Vagina (tissue), 2 donors: ENCODE measurements at regions not wholly inside any gene's neighbourhood (a gene's known extent, or its start where the extent isn't known, plus 50 kb on each side); places are given as distances from the start of the nearest gene placed in this dataset.
"Not testable (repeated sequence)": the region's sequence is repeated elsewhere in the genome, so short reads cannot be mapped to it uniquely, and the experiment has no call there.

Experiments used
- POLR2A ChIP-seq, 2 donors: fragments of 450-650 bp; IDR thresholded peaks; one replicate each; pipeline ENCODE4 v1.6.1; 2017; ENCODE audit warnings: antibody characterized with exemption in 2 of 2, mild to moderate bottlenecking in 2 of 2, moderate library complexity in 2 of 2
- POLR2AphosphoS5 ChIP-seq, 2 donors: sonication (generic); formaldehyde crosslinking; IDR thresholded peaks; one replicate each; pipeline ENCODE4 v1.9.0; 2017; ENCODE audit warnings: antibody characterized with exemption in 2 of 2, mild to moderate bottlenecking in 2 of 2, low read depth in 1 of 2; ENCODE audit not compliant: insufficient read depth in 1 of 2
- TF ChIP-seq, protein P1 (sequence below), 3 experiments: fragments of 450-650 bp in 2 of 3; fragments of 200-600 bp in 1 of 3; sonication (generic) in 1 of 3; IDR thresholded peaks; one replicate each; pipeline ENCODE4 v1.5.1; 2017 to 2019; ENCODE audit warnings: antibody characterized with exemption in 3 of 3, mild to moderate bottlenecking in 2 of 3, moderate library complexity in 2 of 3

DNA sequence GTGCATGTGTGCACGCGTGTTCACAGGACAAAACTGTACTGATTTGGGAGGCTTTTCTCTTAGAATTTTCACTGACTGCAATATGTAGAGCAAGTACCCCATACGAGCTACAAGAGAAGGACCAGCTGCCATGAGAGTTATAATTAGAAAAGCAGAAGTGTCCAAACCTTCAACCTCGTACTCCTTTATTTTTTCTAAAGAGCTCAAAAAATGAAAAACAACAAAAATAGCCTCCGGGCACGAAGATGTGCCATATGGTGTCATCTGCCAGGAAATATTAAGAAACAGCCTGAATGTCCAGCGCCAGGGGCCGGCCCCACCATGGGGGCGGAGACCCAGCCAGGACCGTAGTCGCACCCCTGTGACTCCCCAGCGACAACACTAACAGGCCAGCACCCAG lies 84.6 kb downstream of the KCNJ18 start:
- TF ChIP-seq, protein P1, sequence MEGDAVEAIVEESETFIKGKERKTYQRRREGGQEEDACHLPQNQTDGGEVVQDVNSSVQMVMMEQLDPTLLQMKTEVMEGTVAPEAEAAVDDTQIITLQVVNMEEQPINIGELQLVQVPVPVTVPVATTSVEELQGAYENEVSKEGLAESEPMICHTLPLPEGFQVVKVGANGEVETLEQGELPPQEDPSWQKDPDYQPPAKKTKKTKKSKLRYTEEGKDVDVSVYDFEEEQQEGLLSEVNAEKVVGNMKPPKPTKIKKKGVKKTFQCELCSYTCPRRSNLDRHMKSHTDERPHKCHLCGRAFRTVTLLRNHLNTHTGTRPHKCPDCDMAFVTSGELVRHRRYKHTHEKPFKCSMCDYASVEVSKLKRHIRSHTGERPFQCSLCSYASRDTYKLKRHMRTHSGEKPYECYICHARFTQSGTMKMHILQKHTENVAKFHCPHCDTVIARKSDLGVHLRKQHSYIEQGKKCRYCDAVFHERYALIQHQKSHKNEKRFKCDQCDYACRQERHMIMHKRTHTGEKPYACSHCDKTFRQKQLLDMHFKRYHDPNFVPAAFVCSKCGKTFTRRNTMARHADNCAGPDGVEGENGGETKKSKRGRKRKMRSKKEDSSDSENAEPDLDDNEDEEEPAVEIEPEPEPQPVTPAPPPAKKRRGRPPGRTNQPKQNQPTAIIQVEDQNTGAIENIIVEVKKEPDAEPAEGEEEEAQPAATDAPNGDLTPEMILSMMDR (IDR thresholded peaks at IDR 0.05), result not testable (repeated sequence)
- not testable (repeated sequence) for TF ChIP-seq POLR2A (IDR thresholded peaks at IDR 0.05); POLR2AphosphoS5 (IDR thresholded peaks at IDR 0.05; ENCODE audit: insufficient read depth in 1 of 2, low read depth in 1 of 2)
